GM12874 (cell line): ENCODE measurements at regions not wholly inside any gene's neighbourhood (a gene's known extent, or its start where the extent isn't known, plus 50 kb on each side); places are given as distances from the start of the nearest gene placed in this dataset.

Source experiments
- TF ChIP-seq, protein P1 (sequence below): IDR thresholded peaks from 2 replicates; pipeline ENCODE4 v1.5.1; 2011; ENCODE audit warnings: low read depth, mild to moderate bottlenecking, control low read depth, low read length, moderate library complexity; ENCODE audit not compliant: insufficient read depth

DNA sequence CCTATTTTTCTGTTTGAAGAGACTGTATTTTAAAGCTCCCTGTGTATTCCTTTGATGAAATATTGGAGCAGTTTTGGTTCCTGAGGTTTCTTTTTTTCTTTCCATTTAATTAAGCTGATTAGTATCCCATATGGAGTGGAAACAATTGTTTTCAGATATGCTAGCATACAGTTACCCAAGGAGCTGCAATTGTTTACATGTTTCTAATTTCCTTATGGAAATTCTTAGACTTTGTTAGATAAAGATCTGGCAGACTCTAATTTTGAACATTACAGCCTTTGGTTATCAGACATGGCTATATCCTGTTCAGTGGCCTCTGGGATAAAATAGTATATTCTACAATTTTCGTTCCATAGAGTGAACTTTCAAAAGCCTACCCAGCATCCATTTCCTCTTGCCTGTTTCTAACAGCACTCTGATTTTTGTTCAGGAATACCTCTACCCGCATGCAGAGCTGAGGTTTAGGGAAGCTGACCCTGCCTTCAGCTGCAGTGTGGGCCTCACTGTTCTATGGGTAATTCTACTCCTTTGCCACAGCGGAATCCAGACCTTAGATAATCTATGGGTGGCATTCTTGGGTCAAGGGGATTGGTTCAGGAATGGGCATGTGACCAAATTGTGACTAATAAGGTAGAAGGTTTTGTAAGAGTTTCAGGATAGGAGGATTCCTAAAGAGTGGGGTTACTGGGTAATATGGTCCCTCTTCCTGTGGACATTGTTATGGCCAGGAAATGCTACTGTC, 161.1 kb upstream of the ANKRD28 start:
- TF ChIP-seq, protein P1, sequence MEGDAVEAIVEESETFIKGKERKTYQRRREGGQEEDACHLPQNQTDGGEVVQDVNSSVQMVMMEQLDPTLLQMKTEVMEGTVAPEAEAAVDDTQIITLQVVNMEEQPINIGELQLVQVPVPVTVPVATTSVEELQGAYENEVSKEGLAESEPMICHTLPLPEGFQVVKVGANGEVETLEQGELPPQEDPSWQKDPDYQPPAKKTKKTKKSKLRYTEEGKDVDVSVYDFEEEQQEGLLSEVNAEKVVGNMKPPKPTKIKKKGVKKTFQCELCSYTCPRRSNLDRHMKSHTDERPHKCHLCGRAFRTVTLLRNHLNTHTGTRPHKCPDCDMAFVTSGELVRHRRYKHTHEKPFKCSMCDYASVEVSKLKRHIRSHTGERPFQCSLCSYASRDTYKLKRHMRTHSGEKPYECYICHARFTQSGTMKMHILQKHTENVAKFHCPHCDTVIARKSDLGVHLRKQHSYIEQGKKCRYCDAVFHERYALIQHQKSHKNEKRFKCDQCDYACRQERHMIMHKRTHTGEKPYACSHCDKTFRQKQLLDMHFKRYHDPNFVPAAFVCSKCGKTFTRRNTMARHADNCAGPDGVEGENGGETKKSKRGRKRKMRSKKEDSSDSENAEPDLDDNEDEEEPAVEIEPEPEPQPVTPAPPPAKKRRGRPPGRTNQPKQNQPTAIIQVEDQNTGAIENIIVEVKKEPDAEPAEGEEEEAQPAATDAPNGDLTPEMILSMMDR = no peak

DNA sequence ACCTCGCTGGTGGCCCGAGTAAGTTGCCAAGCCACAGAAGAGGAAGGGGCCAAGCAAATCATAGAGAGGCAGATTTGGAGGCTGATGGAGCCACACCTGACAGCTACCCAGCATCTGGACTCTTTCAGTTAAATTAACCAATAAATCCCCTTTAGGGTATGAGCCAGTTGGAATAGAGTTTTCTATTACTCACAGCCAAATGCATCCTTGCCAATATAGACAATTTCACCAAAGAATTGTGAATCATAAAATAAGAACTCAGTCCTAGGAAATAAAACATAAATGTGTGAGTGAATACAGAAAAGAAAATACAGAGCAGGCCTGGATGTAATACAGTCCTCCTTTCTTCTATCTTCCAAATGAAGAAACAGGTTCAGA, 161.6 kb upstream of the ANKRD28 start:
- TF ChIP-seq, protein P1 = no peak

DNA sequence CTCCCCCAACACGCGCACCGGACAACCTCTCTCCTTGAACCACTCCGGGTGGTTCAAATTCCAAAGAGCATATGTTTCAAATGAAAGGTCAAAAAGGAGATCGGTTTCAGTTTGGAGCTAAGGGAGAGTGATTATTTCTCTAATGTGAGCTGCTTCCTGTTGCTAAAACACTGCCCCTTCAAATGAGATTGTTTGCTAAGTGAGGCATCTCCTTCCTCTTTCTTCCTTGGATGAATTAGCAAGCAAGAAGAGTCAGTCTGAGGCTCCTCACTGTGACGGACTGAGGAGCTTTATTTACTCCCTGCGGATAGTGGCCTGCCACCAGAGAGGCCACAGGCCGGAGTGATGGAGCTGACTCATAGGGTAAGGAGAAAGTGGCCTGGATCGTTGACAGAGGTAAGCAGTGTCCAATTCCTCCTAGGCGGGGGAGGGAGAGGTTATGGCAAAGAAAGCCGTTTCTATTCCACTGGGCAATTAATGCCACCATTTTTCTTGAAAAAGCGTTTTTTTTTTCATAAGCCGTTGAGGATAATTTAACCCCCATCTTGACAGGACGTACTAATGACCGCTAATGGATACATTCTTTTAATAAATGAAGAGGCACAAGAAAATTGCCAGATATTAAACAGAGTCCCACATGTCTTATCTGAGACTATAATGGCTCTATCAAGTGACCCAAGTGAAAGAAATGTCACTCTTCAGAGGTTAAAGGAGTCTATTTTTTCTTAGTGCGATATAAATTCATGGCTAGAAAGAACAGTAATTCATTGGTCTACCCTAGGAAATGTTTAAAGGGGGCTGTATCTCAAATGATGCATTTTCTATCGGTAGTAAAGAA, 167.0 kb upstream of the ANKRD28 start:
- TF ChIP-seq, protein P1 = no peak

DNA sequence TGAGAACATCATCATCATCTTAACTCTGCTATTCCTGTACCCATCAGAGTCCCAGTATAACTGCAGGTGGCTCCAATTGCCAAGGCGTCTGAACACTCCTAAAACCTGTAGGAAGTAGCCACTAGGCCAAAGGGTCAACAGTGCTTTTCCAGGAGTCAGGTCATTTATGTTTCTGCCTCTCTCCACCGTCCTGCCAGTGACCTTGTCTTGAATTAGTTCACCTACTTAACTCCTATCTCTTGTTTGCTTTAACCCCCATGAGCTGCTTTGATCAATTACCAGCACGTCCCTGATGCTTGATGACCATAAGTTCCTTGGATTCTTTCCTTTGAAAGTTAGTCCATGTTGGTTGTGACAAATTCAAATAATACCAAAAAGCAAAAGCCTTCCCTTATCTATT, 169.8 kb upstream of the ANKRD28 start:
- TF ChIP-seq, protein P1 = no peak

DNA sequence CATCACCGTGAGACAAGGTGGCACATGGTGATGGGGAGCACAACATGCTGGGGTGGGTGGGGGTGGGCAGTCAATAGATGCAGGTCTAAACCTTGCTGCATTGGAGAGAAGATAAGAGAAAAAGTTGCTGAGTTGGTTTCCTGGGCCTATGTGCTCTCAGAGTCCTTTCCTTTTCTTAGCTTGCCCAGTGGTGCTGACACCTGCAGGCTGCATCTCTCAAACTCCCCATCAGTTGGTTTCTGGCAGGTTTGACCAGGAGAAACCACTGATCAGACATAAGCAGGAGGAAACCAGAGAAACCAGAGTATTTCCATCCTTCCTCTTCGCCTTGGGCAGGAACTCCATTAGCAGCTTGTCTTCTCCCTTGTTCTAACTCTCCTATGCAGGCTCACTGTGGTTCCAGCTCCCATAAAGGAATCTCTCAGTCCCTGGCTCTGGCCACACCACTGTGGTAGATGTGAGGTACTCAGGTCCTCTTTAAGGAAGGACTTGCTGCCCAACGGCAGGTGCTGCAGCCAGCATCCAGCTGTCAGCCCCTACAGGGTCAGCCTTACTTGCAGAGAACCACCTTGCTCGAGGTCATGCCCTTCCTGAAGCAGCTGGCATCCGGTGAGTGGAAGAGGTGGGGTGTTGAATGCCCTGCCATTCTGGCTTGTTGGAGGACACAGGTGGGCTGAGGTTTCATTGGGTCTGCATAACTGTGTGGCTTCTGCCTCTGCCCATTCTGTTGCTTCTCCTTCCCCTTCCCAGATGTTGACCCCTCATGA, 172.3 kb upstream of the ANKRD28 start:
- TF ChIP-seq, protein P1 = no peak

DNA sequence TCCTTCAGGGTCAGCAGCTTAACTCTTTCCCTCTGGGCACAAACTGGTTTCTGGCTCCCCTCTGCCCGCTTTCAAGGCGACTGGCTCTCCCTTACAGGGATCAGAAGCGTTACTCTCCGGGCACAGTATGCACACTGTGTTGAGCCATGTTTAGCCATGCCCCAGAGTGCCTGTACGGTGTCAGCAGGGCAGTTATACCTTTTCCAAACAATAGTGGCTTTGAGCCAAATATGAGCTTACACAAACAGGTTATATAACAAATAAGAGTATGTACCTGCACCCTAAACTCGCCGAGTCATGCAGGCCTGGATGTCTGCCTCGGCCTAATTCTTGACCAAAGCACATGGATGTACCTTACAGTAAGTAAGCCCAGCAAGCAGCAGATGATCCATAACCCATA, 175.6 kb upstream of the ANKRD28 start:
- TF ChIP-seq, protein P1 = no peak

DNA sequence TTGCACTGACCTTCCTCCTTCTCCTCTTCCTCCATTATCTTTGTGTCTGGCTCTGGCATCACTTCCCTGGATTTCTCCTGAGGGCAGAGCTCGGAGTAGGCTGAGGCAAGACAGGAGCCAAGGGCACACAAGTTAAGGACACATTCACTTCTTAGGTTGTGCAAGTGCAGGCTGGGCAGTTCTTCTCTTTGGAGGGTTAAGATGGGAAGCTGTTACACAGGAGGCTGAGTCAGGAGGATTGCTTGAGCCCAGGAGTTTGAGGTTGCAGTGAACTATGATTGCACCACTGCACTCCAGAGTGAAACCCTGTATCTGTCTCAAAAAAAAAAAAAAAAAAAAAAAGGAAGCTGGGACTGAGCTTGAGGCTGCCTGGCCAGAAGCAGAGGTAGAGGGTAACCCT, 176.2 kb upstream of the ANKRD28 start:
- TF ChIP-seq, protein P1 = no peak
